A673 (cell line): ENCODE measurements at regions not wholly inside any gene's neighbourhood (a gene's known extent, or its start where the extent isn't known, plus 50 kb on each side); places are given as distances from the start of the nearest gene placed in this dataset.

Experiments
- BruUV-seq: library from RNA; stranded (reverse); fragments of 400-500 nt; replicated peaks from 2 replicates; lab custom pipeline; 2021; lab: Mats Ljungman, UMichigan
- CTCF ChIA-PET: fragments of 300-600 bp; sonication (Branson Sonifier 250); formaldehyde crosslinking; loops from one replicate; lab custom pipeline; 2022; ENCODE audit warnings: antibody characterized with exemption; lab: Charles Lee
- POLR2A ChIA-PET: fragments of 300-600 bp; sonication (Branson Sonifier 250); formaldehyde crosslinking; loops from one replicate; lab custom pipeline; 2022; ENCODE audit warnings: antibody characterized with exemption; ENCODE audit not compliant: low non-redundant PET; lab: Charles Lee
- DNase-seq: peaks from one replicate; pipeline ENCODE4 v3.0.0-alpha.2; 2015; ENCODE audit warnings: low spot score
- H3K27ac ChIP-seq: fragments of 200-600 bp; sonication (generic); 2 replicates; pipeline ENCODE4 v1.5.1; 2016; ENCODE audit warnings: mixed run types, low read depth, mild to moderate bottlenecking, mixed read lengths, antibody characterized with exemption, low read length; ENCODE audit not compliant: poor library complexity, severe bottlenecking
- H3K27me3 ChIP-seq: fragments of 200-600 bp; sonication (generic); replicated peaks from 2 replicates; pipeline ENCODE4 v1.6.1; 2017; ENCODE audit warnings: mixed run types, low read depth, mild to moderate bottlenecking, mixed read lengths, antibody characterized with exemption, low read length; ENCODE audit not compliant: insufficient read depth, poor library complexity
- H3K36me3 ChIP-seq: fragments of 200-600 bp; sonication (generic); 2 replicates; pipeline ENCODE4 v1.6.1; 2016; ENCODE audit warnings: mixed run types, mild to moderate bottlenecking, mixed read lengths, antibody characterized with exemption, low read length; ENCODE audit not compliant: insufficient read depth, poor library complexity, severe bottlenecking
- H3K4me1 ChIP-seq: fragments of 200-600 bp; sonication (generic); 2 replicates; pipeline ENCODE4 v1.6.1; 2017; ENCODE audit warnings: mixed run types, mild to moderate bottlenecking, mixed read lengths, antibody characterized with exemption, low read length; ENCODE audit not compliant: insufficient read depth, poor library complexity, severe bottlenecking
- H3K4me3 ChIP-seq: fragments of 200-600 bp; sonication (generic); 2 replicates; pipeline ENCODE4 v1.5.1; 2016; ENCODE audit warnings: low read depth, mixed run types, mild to moderate bottlenecking, mixed read lengths, low read length; ENCODE audit not compliant: poor library complexity, severe bottlenecking
- H3K9me3 ChIP-seq: fragments of 200-600 bp; sonication (generic); 2 replicates; pipeline ENCODE4 v1.6.1; 2016; ENCODE audit warnings: mixed run types, low read depth, mild to moderate bottlenecking, mixed read lengths, antibody characterized with exemption, low read length; ENCODE audit not compliant: poor library complexity, severe bottlenecking
- EZH2 ChIP-seq: fragments of 200-600 bp; sonication (generic); IDR thresholded peaks from 2 replicates; pipeline ENCODE4 v1.6.1; 2017; ENCODE audit warnings: borderline replicate concordance, low read depth, mild to moderate bottlenecking, mixed read lengths, antibody characterized with exemption, low read length; ENCODE audit not compliant: poor library complexity, severe bottlenecking
- intact Hi-C: fragments of 100-400 bp; cut with micrococcal nuclease; formaldehyde crosslinking; loops from one replicate; pipeline ENCODE4 v1.10.0; 2022; ENCODE audit not compliant: unreplicated experiment
- TF ChIP-seq, protein P1 (sequence below): fragments of 300-800, 200-600 bp; sonication (generic); conservative IDR thresholded peaks from 2 replicates; pipeline ENCODE4 v1.5.1; 2017; ENCODE audit warnings: low read depth, mild to moderate bottlenecking, antibody characterized with exemption, low read length, moderate library complexity, mixed read lengths

DNA sequence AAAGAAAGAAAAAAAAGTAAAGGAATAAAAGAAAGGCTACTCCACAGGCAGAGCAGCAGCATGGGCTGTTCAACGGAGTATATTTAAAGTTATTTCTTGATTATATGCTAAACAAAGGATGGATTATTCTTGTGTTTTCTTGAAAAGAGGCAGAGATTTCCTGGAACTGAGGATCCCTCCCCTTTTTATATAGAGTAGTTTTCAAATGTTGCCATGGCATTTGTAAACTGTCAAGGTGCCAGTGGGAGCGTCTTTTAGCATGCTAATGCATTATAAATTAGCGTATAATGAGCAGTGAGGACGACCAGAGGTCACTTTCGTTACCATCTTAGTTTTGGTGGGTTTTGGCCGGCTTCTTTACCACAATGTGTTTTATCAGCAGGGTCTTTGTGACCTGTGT, 383.0 kb downstream of the PCNX1 start:
- CTCF ChIA-PET: no interaction called here
- Histone ChIP-seq H3K27ac (no peak overlapping the region), H3K4me3 (no peak overlapping the region), H3K36me3 (no peaks in the 10 kb centered on the region), H3K9me3 (no peaks in the 10 kb centered on the region), H3K4me1 (no peaks in the 10 kb centered on the region), H3K27me3 (no peaks in the 10 kb centered on the region)
- no TSS peak for BruUV-seq
- TF ChIP-seq, protein P1, sequence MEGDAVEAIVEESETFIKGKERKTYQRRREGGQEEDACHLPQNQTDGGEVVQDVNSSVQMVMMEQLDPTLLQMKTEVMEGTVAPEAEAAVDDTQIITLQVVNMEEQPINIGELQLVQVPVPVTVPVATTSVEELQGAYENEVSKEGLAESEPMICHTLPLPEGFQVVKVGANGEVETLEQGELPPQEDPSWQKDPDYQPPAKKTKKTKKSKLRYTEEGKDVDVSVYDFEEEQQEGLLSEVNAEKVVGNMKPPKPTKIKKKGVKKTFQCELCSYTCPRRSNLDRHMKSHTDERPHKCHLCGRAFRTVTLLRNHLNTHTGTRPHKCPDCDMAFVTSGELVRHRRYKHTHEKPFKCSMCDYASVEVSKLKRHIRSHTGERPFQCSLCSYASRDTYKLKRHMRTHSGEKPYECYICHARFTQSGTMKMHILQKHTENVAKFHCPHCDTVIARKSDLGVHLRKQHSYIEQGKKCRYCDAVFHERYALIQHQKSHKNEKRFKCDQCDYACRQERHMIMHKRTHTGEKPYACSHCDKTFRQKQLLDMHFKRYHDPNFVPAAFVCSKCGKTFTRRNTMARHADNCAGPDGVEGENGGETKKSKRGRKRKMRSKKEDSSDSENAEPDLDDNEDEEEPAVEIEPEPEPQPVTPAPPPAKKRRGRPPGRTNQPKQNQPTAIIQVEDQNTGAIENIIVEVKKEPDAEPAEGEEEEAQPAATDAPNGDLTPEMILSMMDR: no peak
- TF ChIP-seq EZH2: no peak
- intact Hi-C loops: no loop called here
- POLR2A ChIA-PET: no interaction called here
- no peak for DNase-seq

DNA sequence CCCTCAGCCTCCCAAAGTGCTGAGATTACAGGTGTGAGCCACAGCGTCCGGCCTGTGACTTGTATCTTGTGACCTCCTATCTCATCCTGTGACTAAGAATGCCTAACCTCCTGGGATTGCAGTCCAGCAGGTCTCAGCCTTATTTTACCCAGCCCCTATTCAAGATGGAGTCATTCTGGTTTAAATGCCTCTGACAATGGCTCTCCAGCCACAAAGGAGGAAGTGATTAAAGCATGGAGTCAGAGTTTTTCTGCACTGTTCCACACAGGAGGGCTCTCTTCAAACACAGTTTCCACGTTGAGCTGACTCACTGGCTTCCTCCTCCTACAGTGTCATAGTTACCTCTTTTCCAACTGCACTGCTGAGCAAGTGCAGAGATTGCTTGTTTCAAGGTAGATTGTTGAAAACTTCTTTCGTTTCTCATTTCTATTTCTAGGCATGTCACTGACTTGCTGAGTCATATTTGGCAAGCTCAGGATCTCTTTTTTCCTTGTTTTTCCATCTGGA, 383.8 kb downstream of the PCNX1 start:
- CTCF ChIA-PET: no interaction called here
- POLR2A ChIA-PET: no interaction called here

DNA sequence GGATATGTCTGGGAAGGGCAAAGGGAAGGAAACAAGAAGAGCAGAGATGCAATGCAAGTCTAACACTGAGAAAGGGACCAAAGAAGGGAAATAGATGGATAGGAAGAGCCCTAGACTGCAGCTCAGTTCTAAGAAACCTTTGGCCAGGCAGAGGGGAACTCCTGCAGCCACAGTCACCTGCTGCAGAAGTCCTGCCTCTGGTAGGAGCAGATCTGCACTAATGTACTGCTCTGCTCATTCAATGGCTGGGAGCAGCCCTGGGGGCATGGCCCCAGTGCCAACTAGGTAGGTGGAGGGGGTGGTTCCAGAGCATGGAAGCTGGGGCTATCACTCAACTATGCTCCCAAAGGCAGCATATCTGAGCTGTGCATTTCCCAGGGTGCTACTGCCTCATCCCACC, 388.9 kb downstream of the PCNX1 start:
- Histone ChIP-seq H3K27me3 (no peaks in the 10 kb centered on the region), H3K36me3 (no peaks in the 10 kb centered on the region), H3K27ac (no peak overlapping the region), H3K9me3 (no peaks in the 10 kb centered on the region), H3K4me3 (no peak overlapping the region), H3K4me1 (no peaks in the 10 kb centered on the region)
- TF ChIP-seq, protein P1: no peak
- no peak for TF ChIP-seq EZH2
- CTCF ChIA-PET: no interaction called here
- intact Hi-C loops: no loop called here
- BruUV-seq: no TSS peak
- no peak for DNase-seq
- POLR2A ChIA-PET: no interaction called here

More for the DNA sequence above, 383.8 kb downstream of the PCNX1 start:
- H3K36me3 ChIP-seq: no peaks in the 10 kb centered on the region
- no peak overlapping the region for H3K27ac ChIP-seq
- no peaks in the 10 kb centered on the region for H3K27me3 ChIP-seq
- no TSS peak for BruUV-seq
- H3K9me3 ChIP-seq: no peaks in the 10 kb centered on the region
- H3K4me1 ChIP-seq: no peaks in the 10 kb centered on the region
- intact Hi-C loops: no loop called here
- TF ChIP-seq, protein P1: no peak
- no peak for TF ChIP-seq EZH2
- peak; percentile 48 for DNase-seq
- H3K4me3 ChIP-seq: no peak overlapping the region
